H1 (cell line): ENCODE measurements at regions not wholly inside any gene's neighbourhood (a gene's known extent, or its start where the extent isn't known, plus 50 kb on each side); places are given as distances from the start of the nearest gene placed in this dataset.

ENCODE experiments used
- CEBPB ChIP-seq: IDR thresholded peaks from 2 replicates; pipeline ENCODE4 v1.6.1; 2012; ENCODE audit warnings: low read depth, low read length
- CHD7 ChIP-seq: fragments of 300-600 bp; sonication (generic); IDR thresholded peaks from 2 replicates; pipeline ENCODE4 v1.7.1; 2012; ENCODE audit warnings: low read length, moderate library complexity, mild to moderate bottlenecking, inconsistent platforms; ENCODE audit not compliant: insufficient replicate concordance
- SP4 ChIP-seq: IDR thresholded peaks from 2 replicates; pipeline ENCODE4 v1.6.1; 2012; ENCODE audit warnings: low read length, inconsistent platforms

- TF ChIP-seq CHD7 (no peak), SP4 (no peak), CEBPB (no peak)
Measured at GRCh38 chrX:69243276-69243675, 78.0 kb upstream of the PJA1 start (continued).
